Lung (tissue), 11 donors: ENCODE measurements at regions not wholly inside any gene's neighbourhood (a gene's known extent, or its start where the extent isn't known, plus 50 kb on each side); places are given as distances from the start of the nearest gene placed in this dataset.

ENCODE experiments used
- ATAC-seq: fragments of 200-7000 bp; cut with Tn5 transposase; one replicate; pipeline ENCODE4 v1.9.1; 2020; ENCODE audit warnings: moderate number of reproducible peaks; ENCODE audit not compliant: insufficient read depth, low FRiP score
- DNase-seq, 3 donors: peaks; one replicate each; pipeline ENCODE4 v3.0.0-alpha.2; 2013 to 2017
- H3K27ac ChIP-seq, 2 donors: one replicate each; pipeline ENCODE4 v1.5.1; 2013; ENCODE audit warnings: mild to moderate bottlenecking in 2 of 2, moderate library complexity in 2 of 2, control low read depth in 1 of 2, inconsistent platforms in 1 of 2, low read depth in 1 of 2, low read length in 1 of 2
- H3K27me3 ChIP-seq, 3 donors: one replicate each; pipeline ENCODE4 v1.5.1; 2013; ENCODE audit warnings: low read length in 2 of 3; ENCODE audit not compliant: control insufficient read depth in 3 of 3, insufficient read depth in 3 of 3
- H3K36me3 ChIP-seq, 4 donors: one replicate each; pipeline ENCODE4 v1.5.1; 2013; ENCODE audit warnings: low read length in 4 of 4, mild to moderate bottlenecking in 1 of 4, moderate library complexity in 1 of 4; ENCODE audit not compliant: control insufficient read depth in 4 of 4, insufficient read depth in 4 of 4
- H3K4me1 ChIP-seq, 5 donors: one replicate each; pipeline ENCODE4 v1.5.1; 2013; ENCODE audit warnings: low read length in 5 of 5, mild to moderate bottlenecking in 2 of 5, moderate library complexity in 1 of 5; ENCODE audit not compliant: control insufficient read depth in 5 of 5, insufficient read depth in 5 of 5
- H3K4me3 ChIP-seq: one replicate; pipeline ENCODE4 v1.5.1; 2013; ENCODE audit warnings: mild to moderate bottlenecking, control low read depth, moderate library complexity
- H3K9ac ChIP-seq, 2 donors: one replicate each; pipeline ENCODE4 v1.5.1; 2013; ENCODE audit warnings: low read length in 2 of 2, control low read depth in 1 of 2; ENCODE audit not compliant: insufficient read depth in 1 of 2
- H3K9me3 ChIP-seq, 4 donors: one replicate each; pipeline ENCODE4 v1.5.1; 2013; ENCODE audit warnings: low read length in 3 of 4, mild to moderate bottlenecking in 1 of 4, moderate library complexity in 1 of 4; ENCODE audit not compliant: control insufficient read depth in 4 of 4, insufficient read depth in 3 of 4
- WGBS, 2 donors: extraction: QIAGEN DNeasy Blood & Tissue Kit; methylation state at CpG; one replicate each; pipeline ENCODE4 v1.1.7; 2013; 5-methylcytosine and 5-hydroxymethylcytosine counted together
- TF ChIP-seq, protein P1 (sequence below): IDR thresholded peaks from 2 replicates; pipeline ENCODE4 v1.5.1; 2012; ENCODE audit warnings: mild to moderate bottlenecking; ENCODE audit errors: control extremely low read depth, extremely low read depth
- donor health status: control.
- donor health status: control.
- donor health status: Bipolar disorder and iron deficiency.
- donor health status: healthy.
- donor health status: DM: yes; HTN: yes; CAD: no.

DNA sequence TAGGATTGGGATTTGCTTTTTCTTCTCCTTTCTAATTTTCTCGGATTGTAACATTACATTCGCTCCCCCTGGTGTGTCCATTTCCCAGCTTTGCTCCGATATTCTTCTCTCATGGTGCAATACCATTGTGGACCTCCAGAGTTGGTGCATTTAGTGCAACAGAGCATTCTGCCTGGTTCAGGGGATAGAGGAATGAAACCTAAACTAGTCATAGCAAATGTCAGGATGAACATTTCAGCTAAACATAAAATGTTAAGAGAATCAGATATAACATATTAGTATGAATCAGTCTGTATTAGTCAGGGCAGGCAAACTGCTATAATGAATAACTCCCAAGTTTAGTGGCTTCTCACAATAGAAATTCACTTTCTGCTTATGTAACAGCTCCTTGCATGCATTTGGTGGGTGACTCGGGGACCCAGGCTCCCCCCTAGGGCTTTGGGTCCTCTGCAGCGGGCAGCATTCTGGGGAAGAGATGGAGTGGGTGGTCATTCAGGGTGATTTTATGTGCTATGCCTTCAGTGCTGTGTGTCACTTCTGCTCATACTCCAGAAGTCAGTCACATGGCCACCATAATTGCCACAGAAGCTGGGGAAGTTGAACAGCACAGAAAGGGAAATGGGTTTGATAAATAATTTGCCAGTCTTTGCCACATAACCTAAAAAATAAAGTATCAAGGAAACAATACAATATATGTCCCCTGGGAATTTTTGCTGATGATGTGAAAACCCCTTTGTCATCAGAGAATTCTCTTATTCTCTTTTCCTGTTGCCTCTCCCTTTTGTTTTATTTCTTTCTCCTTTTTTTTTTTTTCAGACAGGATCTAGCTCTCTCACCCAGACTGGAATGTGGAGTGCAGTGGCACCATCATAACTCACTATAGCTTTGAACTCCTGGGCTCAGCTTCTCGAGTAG is 111.0 kb downstream of the HSPH1 start:
- H3K9me3 ChIP-seq: no peaks in the 10 kb centered on the region
- 73 to 80% methylated on average over 6 of the region's 6 CpGs for WGBS, 2 donors
- peaks cover 2 to 16% (median 4%) of the 10 kb centered on the region in 5 donors for H3K4me1 ChIP-seq
- H3K9ac ChIP-seq: no peak overlapping the region
- TF ChIP-seq, protein P1, sequence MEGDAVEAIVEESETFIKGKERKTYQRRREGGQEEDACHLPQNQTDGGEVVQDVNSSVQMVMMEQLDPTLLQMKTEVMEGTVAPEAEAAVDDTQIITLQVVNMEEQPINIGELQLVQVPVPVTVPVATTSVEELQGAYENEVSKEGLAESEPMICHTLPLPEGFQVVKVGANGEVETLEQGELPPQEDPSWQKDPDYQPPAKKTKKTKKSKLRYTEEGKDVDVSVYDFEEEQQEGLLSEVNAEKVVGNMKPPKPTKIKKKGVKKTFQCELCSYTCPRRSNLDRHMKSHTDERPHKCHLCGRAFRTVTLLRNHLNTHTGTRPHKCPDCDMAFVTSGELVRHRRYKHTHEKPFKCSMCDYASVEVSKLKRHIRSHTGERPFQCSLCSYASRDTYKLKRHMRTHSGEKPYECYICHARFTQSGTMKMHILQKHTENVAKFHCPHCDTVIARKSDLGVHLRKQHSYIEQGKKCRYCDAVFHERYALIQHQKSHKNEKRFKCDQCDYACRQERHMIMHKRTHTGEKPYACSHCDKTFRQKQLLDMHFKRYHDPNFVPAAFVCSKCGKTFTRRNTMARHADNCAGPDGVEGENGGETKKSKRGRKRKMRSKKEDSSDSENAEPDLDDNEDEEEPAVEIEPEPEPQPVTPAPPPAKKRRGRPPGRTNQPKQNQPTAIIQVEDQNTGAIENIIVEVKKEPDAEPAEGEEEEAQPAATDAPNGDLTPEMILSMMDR: no peak
- ATAC-seq (no peak), DNase-seq (no peak)
- no peaks in the 10 kb centered on the region for H3K36me3 ChIP-seq
- no peak overlapping the region for H3K27ac ChIP-seq
- peaks cover 0 to 10% (median 0%) of the 10 kb centered on the region in 3 donors for H3K27me3 ChIP-seq
- no peak overlapping the region for H3K4me3 ChIP-seq

DNA sequence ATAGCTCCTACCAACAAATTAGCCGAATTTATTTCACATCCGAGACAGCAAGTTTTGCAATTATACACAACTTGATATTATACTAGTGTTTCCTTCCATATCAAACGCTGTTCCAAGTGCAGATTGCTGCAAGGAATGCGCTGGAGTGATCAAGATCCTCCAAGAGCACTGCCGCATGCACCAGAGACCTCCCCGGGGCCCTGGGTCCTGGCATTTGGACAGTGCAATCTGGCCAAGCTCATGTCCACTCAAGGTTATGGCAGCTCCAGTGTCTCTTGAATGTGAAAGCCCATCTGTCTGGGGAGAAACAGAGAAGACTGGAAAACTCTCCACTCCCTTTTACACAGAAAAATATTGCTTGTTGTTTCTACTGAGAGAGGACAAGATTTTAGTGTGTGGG is 111.9 kb downstream of the HSPH1 start:
- no peak for DNase-seq
- Histone ChIP-seq H3K36me3 (no peaks in the 10 kb centered on the region), H3K4me3 (no peak overlapping the region), H3K4me1 (peaks cover 2 to 16% (median 4%) of the 10 kb centered on the region in 5 donors), H3K9ac (no peak overlapping the region), H3K27ac (no peak overlapping the region), H3K27me3 (peaks cover 0 to 10% (median 0%) of the 10 kb centered on the region in 3 donors), H3K9me3 (no peaks in the 10 kb centered on the region)
- TF ChIP-seq, protein P1: no peak
- no peak for ATAC-seq
- WGBS, 2 donors: 76 to 85% methylated on average over 6 of the region's 6 CpGs

DNA sequence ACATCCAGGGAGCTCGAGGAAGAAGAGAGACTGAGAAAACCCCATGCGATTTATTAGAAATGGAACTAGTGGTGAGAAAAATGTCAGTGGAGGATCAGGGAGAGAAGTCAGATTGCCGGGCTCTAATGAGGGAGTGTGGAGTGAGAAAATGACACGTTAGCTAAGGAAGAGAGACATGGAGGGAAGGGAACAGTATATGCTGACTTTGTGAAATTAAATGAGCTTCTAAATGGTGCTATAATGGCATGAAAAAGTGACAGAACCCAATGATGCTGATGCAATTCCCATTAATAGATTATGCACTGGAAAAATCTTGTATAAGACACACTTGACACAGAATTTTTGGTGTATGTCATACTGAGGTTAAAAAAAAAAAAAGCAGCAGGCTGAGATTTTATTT is 112.6 kb downstream of the HSPH1 start:
- ATAC-seq (no peak), DNase-seq (no peak)
- peaks cover 2 to 16% (median 4%) of the 10 kb centered on the region in 5 donors for H3K4me1 ChIP-seq
- TF ChIP-seq, protein P1: no peak
- H3K4me3 ChIP-seq: no peak overlapping the region
- no peak overlapping the region for H3K27ac ChIP-seq
- H3K9ac ChIP-seq: no peak overlapping the region
- no peaks in the 10 kb centered on the region for H3K36me3 ChIP-seq
- WGBS, 2 donors: 83 to 89% methylated on average over 4 of the region's 4 CpGs
- peaks cover 0 to 10% (median 0%) of the 10 kb centered on the region in 3 donors for H3K27me3 ChIP-seq
- no peaks in the 10 kb centered on the region for H3K9me3 ChIP-seq
